ENCODE measurements at regions not wholly inside any gene's neighbourhood (a gene's known extent, or its start where the extent isn't known, plus 50 kb on each side); places are given as distances from the start of the nearest gene placed in this dataset.

DNA sequence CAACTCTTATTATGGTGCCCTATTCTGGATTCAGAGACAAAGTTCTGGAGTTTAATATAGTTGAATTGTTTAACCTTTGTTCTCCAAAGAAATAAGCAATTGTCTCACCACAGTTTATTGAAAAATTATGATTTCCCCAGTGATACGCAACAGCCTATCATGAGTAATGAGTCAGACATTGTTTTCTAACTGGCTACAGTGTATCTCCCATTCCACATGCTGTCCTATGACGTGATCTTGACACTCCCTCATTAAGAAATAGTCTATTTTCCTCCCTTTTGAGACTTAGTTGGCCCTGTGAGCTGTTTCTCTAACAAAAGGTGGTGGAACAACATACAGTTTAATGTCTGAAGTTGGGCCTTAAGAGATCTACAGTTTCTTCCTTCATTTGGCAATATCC lies 1290.6 kb upstream of the CDH6 start:
- Histone ChIP-seq H3K27ac (no peak overlapping the region), H3K4me3 (no peak overlapping the region), H3K36me3 (no peaks in the 10 kb centered on the region), H3K27me3 (no peaks in the 10 kb centered on the region), H3K9me3 (no peaks in the 10 kb centered on the region), H3K4me1 (no peaks in the 10 kb centered on the region)
- no peak for DNase-seq (ENCODE audit: low spot score)
- TF ChIP-seq, protein P1, sequence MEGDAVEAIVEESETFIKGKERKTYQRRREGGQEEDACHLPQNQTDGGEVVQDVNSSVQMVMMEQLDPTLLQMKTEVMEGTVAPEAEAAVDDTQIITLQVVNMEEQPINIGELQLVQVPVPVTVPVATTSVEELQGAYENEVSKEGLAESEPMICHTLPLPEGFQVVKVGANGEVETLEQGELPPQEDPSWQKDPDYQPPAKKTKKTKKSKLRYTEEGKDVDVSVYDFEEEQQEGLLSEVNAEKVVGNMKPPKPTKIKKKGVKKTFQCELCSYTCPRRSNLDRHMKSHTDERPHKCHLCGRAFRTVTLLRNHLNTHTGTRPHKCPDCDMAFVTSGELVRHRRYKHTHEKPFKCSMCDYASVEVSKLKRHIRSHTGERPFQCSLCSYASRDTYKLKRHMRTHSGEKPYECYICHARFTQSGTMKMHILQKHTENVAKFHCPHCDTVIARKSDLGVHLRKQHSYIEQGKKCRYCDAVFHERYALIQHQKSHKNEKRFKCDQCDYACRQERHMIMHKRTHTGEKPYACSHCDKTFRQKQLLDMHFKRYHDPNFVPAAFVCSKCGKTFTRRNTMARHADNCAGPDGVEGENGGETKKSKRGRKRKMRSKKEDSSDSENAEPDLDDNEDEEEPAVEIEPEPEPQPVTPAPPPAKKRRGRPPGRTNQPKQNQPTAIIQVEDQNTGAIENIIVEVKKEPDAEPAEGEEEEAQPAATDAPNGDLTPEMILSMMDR (IDR thresholded peaks at IDR 0.05), result no peak

DNA sequence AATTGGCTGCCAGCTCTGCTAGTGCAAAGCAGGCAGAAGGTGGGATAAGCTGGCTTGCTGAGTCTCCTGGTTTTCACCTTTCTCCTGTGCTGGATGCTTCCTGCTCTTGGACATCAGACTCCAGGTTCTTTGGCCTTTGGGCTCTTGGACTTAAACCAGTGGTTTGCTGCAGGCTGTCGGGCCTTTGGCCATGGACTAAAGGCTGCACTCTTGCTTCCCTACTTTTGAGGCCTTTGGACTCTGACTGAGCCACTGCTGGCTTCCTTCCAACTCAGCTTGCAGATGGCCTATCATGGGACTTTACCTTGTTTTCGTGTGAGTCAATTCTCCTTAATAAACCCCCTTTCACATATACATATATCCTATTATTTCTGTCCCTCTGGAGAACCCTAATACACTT lies 1293.9 kb upstream of the CDH6 start:
- no peak for DNase-seq (ENCODE audit: low spot score)
- no peak overlapping the region for H3K4me3 ChIP-seq
- TF ChIP-seq, protein P1 (IDR thresholded peaks at IDR 0.05), result no peak
- no peak overlapping the region for H3K27ac ChIP-seq
- no peaks in the 10 kb centered on the region for H3K9me3 ChIP-seq
- no peaks in the 10 kb centered on the region for H3K4me1 ChIP-seq
- H3K36me3 ChIP-seq, result no peaks in the 10 kb centered on the region
- no peaks in the 10 kb centered on the region for H3K27me3 ChIP-seq

DNA sequence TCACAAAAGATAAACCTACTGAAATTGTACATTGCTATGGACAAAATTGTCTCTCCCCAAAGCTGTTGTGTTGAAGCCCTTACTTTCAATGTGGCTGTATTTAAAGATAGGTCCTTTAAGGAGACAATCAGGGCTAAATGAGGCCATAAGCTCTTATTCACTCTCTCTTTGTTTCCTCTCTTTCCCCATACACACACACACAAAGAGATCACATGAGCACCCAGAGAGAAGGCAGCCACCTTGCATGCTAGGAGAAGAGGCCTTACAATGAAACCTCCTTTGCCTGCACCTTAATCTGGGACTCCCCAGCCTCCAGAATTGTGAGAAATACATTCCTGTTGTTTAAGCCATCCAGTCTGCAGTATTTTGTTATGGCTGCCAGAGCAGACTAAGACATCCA lies 1295.6 kb upstream of the CDH6 start:
- no peak for DNase-seq (ENCODE audit: low spot score)

DNA sequence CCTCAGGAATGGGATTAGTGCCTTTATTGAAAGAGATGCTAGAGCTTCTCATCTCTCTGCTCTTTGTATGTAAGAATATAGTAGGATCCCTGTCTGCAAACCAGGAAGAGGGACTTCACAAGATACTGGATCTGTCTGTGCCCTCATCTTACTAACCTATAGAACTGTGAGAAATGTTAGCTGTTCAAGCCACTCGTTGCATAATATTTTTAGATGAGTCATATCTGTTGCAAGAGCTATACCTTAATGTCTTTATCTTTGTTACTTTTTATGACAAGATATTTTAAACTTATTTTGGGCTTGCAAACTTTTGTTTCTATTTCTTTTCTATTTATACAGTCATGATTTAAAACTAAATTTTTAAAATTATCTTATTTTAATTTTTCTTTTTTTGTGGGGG lies 1296.8 kb upstream of the CDH6 start:
- TF ChIP-seq, protein P1 (IDR thresholded peaks at IDR 0.05), result no peak
- no peaks in the 10 kb centered on the region for H3K9me3 ChIP-seq
- H3K27me3 ChIP-seq, result no peaks in the 10 kb centered on the region
- no peaks in the 10 kb centered on the region for H3K4me1 ChIP-seq
- H3K4me3 ChIP-seq, result no peak overlapping the region
- no peaks in the 10 kb centered on the region for H3K36me3 ChIP-seq
- DNase-seq (ENCODE audit: low spot score), result no peak
- H3K27ac ChIP-seq, result no peak overlapping the region

More for the DNA sequence above, 1295.6 kb upstream of the CDH6 start:
- Histone ChIP-seq H3K27ac (no peak overlapping the region), H3K4me1 (no peaks in the 10 kb centered on the region), H3K36me3 (no peaks in the 10 kb centered on the region), H3K4me3 (no peak overlapping the region), H3K9me3 (no peaks in the 10 kb centered on the region), H3K27me3 (no peaks in the 10 kb centered on the region)
- TF ChIP-seq, protein P1 (IDR thresholded peaks at IDR 0.05), result no peak

DNA sequence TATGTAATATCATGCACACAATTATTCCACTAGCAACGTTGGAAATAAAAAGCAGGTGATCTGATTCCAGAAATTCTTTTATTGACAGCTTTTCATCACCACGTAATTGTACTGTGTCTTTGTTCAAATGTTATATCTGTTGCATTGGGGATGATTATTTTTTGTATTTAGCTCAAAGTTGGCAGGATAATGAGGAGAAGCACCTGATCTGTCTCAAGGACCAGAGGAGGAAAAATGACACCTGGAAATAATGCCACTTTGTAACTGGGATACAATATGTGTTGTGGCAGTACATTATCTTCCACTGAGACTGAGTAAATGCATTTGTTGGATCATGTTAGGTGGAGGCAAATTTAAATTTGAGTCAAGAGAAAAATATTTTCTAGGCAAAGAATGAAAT lies 1298.8 kb upstream of the CDH6 start:
- Histone ChIP-seq H3K27ac (no peak overlapping the region), H3K9me3 (no peaks in the 10 kb centered on the region), H3K4me3 (no peak overlapping the region), H3K27me3 (no peaks in the 10 kb centered on the region), H3K36me3 (no peaks in the 10 kb centered on the region), H3K4me1 (no peaks in the 10 kb centered on the region)
- DNase-seq (ENCODE audit: low spot score), result no peak
- TF ChIP-seq, protein P1 (IDR thresholded peaks at IDR 0.05), result no peak

DNA sequence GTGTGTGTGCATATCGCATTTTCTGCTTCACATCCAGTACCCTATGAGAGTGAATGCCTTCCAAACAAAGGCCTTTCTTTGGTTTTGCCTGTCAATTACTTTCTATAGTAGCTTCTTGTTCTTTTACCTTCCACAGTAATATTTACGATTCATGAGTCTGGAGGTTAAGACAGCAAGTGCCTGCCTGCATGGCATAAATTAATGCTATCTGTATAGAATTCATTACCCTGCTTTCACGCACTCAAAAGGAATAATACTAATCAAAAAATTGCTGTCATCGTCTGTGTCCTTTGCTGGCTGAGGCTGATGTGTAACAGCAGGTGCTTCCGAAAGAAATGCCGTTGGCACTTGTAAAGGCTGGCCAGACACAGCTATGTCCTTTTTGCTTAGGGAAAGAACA lies 1304.4 kb upstream of the CDH6 start:
- no peaks in the 10 kb centered on the region for H3K4me1 ChIP-seq
- no peak for DNase-seq (ENCODE audit: low spot score)
- TF ChIP-seq, protein P1 (IDR thresholded peaks at IDR 0.05), result no peak
- H3K9me3 ChIP-seq, result no peaks in the 10 kb centered on the region
- no peaks in the 10 kb centered on the region for H3K27me3 ChIP-seq
- no peak overlapping the region for H3K27ac ChIP-seq
- H3K4me3 ChIP-seq, result no peak overlapping the region
- H3K36me3 ChIP-seq, result no peaks in the 10 kb centered on the region
